ENCODE measurements at regions not wholly inside any gene's neighbourhood (a gene's known extent, or its start where the extent isn't known, plus 50 kb on each side); places are given as distances from the start of the nearest gene placed in this dataset.

DNA sequence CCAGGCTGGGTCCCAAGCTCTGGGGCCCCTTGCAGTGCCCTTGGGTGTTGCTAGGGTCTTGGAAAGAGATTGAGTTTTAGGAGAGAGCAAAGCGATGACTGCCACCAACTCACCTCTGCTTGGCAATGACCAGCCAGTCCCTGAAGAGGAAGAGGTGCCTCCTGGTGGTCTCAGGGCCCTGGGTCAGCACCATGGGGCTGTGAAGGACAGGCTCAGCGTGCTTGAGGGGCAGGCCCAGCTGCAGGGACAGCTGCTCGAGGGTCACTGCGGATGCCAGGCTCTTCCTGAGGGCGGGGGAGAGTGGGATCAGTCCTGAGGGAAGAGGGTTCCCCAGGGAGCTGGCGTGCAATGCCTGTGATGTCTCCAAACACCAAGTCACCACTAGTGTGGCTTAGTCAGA lies 50.8 kb upstream of the TAGAP start:
- H3K4me1 ChIP-seq (ENCODE audit: control insufficient read depth, insufficient read depth, low read length), result no peaks in the 10 kb centered on the region
- no peak overlapping the region for H3K4me3 ChIP-seq (ENCODE audit: low read depth, low read length)
- no peaks in the 10 kb centered on the region for H3K36me3 ChIP-seq (ENCODE audit: control insufficient read depth in 2 of 2, insufficient read depth in 1 of 2, low read length in 2 of 2)
- H3K9me3 ChIP-seq (ENCODE audit: control insufficient read depth, insufficient read depth, low read depth, low read length), result no peaks in the 10 kb centered on the region
- ChIA-PET POLR2A (no interaction called here), CTCF (interaction anchor here (0.6 to 5.7 kb wide), 5 partner anchors 9 to 391 kb away, joined by 3 to 52 read pairs (median 6); no protein-coding TSS in a partner anchor)
- H3K27ac ChIP-seq (ENCODE audit: extremely low read depth, low read depth, low read length), result no peak overlapping the region
- TF ChIP-seq YY1 (tag by site-specific recombination; IDR thresholded peaks at IDR 0.05) (no peak), ZNF155 (tag by site-specific recombination; IDR thresholded peaks at IDR 0.05) (no peak)

DNA sequence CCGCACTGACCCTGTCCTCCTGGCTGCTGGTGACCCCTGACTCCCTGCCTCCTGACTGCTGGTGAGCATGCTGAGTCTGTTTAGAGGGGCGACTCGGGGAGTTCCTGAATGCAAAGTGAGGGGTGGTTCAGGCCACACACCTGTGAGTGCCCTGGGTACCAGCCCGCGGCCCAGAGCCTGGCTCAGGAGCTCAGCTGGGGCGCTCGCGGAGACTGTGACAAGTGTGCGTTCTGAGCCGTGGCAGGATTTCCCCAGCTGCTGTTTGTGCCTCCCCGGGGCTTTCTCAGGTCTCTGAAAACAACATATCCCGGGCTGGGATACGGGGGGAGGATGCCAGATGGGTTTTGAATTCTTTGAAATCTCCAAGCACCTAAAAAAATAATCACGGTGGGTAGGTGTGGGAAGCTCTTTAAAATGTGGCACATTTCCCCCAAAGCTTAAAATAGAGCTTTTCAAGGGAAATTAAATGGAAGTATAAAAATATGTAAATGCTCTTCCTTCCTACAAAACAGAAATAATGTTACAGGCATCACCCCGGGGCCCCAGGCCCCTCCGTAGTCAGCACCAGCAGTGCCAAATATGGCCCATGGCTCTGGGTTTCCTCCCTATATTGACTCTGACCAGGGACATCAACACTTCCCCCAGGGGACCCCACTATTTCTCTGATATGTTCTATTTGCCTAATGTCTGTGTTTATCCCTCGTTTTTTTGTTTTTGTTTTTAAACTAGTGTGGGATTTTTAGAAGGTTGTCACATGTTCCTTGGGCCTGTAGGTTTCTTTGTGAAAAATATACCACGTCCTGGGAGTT lies 49.9 kb upstream of the TAGAP start:
- Histone ChIP-seq H3K9me3 (ENCODE audit: control insufficient read depth, insufficient read depth, low read depth, low read length) (no peaks in the 10 kb centered on the region), H3K27ac (ENCODE audit: extremely low read depth, low read depth, low read length) (no peak overlapping the region), H3K36me3 (ENCODE audit: control insufficient read depth in 2 of 2, insufficient read depth in 1 of 2, low read length in 2 of 2) (no peaks in the 10 kb centered on the region), H3K4me1 (ENCODE audit: control insufficient read depth, insufficient read depth, low read length) (no peaks in the 10 kb centered on the region), H3K4me3 (ENCODE audit: low read depth, low read length) (no peak overlapping the region)
- ChIA-PET CTCF (interaction anchor here (0.7 to 5.7 kb wide), 4 partner anchors 10 to 51 kb away, joined by 3 to 52 read pairs (median 4); no protein-coding TSS in a partner anchor), POLR2A (no interaction called here)
- TF ChIP-seq RBAK (tag by site-specific recombination; IDR thresholded peaks at IDR 0.05), result no peak
- TF ChIP-seq, protein P1, sequence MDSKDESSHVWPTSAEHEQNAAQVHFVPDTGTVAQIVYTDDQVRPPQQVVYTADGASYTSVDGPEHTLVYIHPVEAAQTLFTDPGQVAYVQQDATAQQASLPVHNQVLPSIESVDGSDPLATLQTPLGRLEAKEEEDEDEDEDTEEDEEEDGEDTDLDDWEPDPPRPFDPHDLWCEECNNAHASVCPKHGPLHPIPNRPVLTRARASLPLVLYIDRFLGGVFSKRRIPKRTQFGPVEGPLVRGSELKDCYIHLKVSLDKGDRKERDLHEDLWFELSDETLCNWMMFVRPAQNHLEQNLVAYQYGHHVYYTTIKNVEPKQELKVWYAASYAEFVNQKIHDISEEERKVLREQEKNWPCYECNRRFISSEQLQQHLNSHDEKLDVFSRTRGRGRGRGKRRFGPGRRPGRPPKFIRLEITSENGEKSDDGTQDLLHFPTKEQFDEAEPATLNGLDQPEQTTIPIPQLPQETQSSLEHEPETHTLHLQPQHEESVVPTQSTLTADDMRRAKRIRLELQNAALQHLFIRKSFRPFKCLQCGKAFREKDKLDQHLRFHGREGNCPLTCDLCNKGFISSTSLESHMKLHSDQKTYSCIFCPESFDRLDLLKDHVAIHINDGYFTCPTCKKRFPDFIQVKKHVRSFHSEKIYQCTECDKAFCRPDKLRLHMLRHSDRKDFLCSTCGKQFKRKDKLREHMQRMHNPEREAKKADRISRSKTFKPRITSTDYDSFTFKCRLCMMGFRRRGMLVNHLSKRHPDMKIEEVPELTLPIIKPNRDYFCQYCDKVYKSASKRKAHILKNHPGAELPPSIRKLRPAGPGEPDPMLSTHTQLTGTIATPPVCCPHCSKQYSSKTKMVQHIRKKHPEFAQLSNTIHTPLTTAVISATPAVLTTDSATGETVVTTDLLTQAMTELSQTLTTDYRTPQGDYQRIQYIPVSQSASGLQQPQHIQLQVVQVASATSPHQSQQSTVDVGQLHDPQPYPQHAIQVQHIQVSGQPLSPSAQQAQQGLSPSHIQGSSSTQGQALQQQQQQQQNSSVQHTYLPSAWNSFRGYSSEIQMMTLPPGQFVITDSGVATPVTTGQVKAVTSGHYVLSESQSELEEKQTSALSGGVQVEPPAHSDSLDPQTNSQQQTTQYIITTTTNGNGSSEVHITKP (tag by site-specific recombination; IDR thresholded peaks at IDR 0.05), result 0 out of 2 replicates have a peak, but pooled peaks have one; percentile 11

All from HEK293 (cell line).